ENCODE measurements at regions not wholly inside any gene's neighbourhood (a gene's known extent, or its start where the extent isn't known, plus 50 kb on each side); places are given as distances from the start of the nearest gene placed in this dataset.
"Not testable (repeated sequence)": the region's sequence is repeated elsewhere in the genome, so short reads cannot be mapped to it uniquely, and the experiment has no call there.

GRCh38 chr2:239742377-239742776 lies 282.8 kb downstream of the NDUFA10 start:
- no peak for DNase-seq (ENCODE audit: low read depth)

- no peak for DNase-seq (ENCODE audit: low read depth)
Measured at GRCh38 chr2:239739206-239739605, 285.9 kb downstream of the NDUFA10 start.

GRCh38 chr2:239738159-239738558 lies 287.0 kb downstream of the NDUFA10 start:
- no peak for DNase-seq (ENCODE audit: low read depth)

- DNase-seq (ENCODE audit: low read depth): no peak
Measured at GRCh38 chr2:239737144-239737463, 288.0 kb downstream of the NDUFA10 start.

- no peak for DNase-seq (ENCODE audit: low read depth)
Measured at GRCh38 chr2:239736358-239737143, 288.6 kb downstream of the NDUFA10 start.

GRCh38 chr2:239735829-239736357 lies 289.2 kb downstream of the NDUFA10 start:
- no peak for DNase-seq (ENCODE audit: low read depth)

- DNase-seq (ENCODE audit: low read depth): no peak
Measured at GRCh38 chr2:239735131-239735828, 289.9 kb downstream of the NDUFA10 start.

GRCh38 chr2:239734436-239735005 lies 290.6 kb downstream of the NDUFA10 start:
- no peak for DNase-seq (ENCODE audit: low read depth)

GRCh38 chr2:239732666-239733010 lies 292.5 kb downstream of the NDUFA10 start:
- no peak for DNase-seq (ENCODE audit: low read depth)

GRCh38 chr2:239731998-239732665 lies 293.0 kb downstream of the NDUFA10 start:
- DNase-seq (ENCODE audit: low read depth): no peak

GRCh38 chr2:239731422-239731821 lies 293.7 kb downstream of the NDUFA10 start:
- no peak for DNase-seq (ENCODE audit: low read depth)

- DNase-seq (ENCODE audit: low read depth): no peak
Measured at GRCh38 chr2:239730897-239731296, 294.2 kb downstream of the NDUFA10 start.

GRCh38 chr2:239730567-239730882 lies 294.6 kb downstream of the NDUFA10 start:
- DNase-seq (ENCODE audit: low read depth): not testable (repeated sequence)

- no peak for DNase-seq (ENCODE audit: low read depth)
Measured at GRCh38 chr2:239729681-239730566, 295.2 kb downstream of the NDUFA10 start.

GRCh38 chr2:239729151-239729550 lies 296.0 kb downstream of the NDUFA10 start:
- no peak for DNase-seq (ENCODE audit: low read depth)

GRCh38 chr2:239728751-239729150 lies 296.4 kb downstream of the NDUFA10 start:
- DNase-seq (ENCODE audit: low read depth): no peak

GRCh38 chr2:239727776-239728600 lies 297.2 kb downstream of the NDUFA10 start:
- DNase-seq (ENCODE audit: low read depth): no peak

- no peak for DNase-seq (ENCODE audit: low read depth)
Measured at GRCh38 chr2:239727182-239727775, 297.9 kb downstream of the NDUFA10 start.

- no peak for DNase-seq (ENCODE audit: low read depth)
Measured at GRCh38 chr2:239726631-239727181, 298.4 kb downstream of the NDUFA10 start.

- DNase-seq (ENCODE audit: low read depth): no peak
Measured at GRCh38 chr2:239726091-239726591, 299.0 kb downstream of the NDUFA10 start.
